ENCODE measurements at regions not wholly inside any gene's neighbourhood (a gene's known extent, or its start where the extent isn't known, plus 50 kb on each side); places are given as distances from the start of the nearest gene placed in this dataset.

- H4K5ac ChIP-seq (ENCODE audit: low read length) = no peak overlapping the region
- H3K79me2 ChIP-seq (ENCODE audit: control insufficient read depth, insufficient read depth, low read length) = no peaks in the 10 kb centered on the region
- H2BK5ac ChIP-seq (ENCODE audit: low read length) = no peak overlapping the region
- H3K18ac ChIP-seq (ENCODE audit: low read length) = no peak overlapping the region
- no peak overlapping the region for H2AK5ac ChIP-seq (ENCODE audit: low read length)
- no peak overlapping the region for H4K8ac ChIP-seq (ENCODE audit: low read depth, low read length)
- WGBS (ENCODE audit: extremely low coverage, insufficient coverage, low lambda C conversion rate) = no CpG with 5 or more reads among the region's 3 CpGs
- H3K9ac ChIP-seq (ENCODE audit: low read length) = no peak overlapping the region
- no peak overlapping the region for H2BK15ac ChIP-seq (replicated peaks; ENCODE audit: low read depth)
- no peak overlapping the region for H3K4me2 ChIP-seq (ENCODE audit: low read length)
- no peak overlapping the region for H3K27ac ChIP-seq (ENCODE audit: low read depth, low read length)
- H3K4ac ChIP-seq (ENCODE audit: low read depth, low read length) = no peak overlapping the region
- no peak for DNase-seq
- no peaks in the 10 kb centered on the region for H3K36me3 ChIP-seq (ENCODE audit: control insufficient read depth, insufficient read depth, low read length)
- no peak overlapping the region for H3K23ac ChIP-seq (ENCODE audit: low read length)
- no peaks in the 10 kb centered on the region for H3K4me1 ChIP-seq (ENCODE audit: control insufficient read depth, low read depth, low read length)
- no peak overlapping the region for H3K4me3 ChIP-seq (ENCODE audit: low read length)
- no peaks in the 10 kb centered on the region for H3K27me3 ChIP-seq (ENCODE audit: insufficient read depth, low read length, poor library complexity)
- no peaks in the 10 kb centered on the region for H3K79me1 ChIP-seq (ENCODE audit: low read length)
- H3K56ac ChIP-seq (ENCODE audit: low read length) = no peak overlapping the region
- H2BK120ac ChIP-seq (ENCODE audit: low read depth, low read length) = no peak overlapping the region
Observed at GRCh38 chr22:26775394-26775793, 118.0 kb downstream of the MIAT start.

GRCh38 chr22:26777156-26777801 lies 119.9 kb downstream of the MIAT start:
- H2BK120ac ChIP-seq (ENCODE audit: low read depth, low read length) = no peak overlapping the region
- no peaks in the 10 kb centered on the region for H3K79me1 ChIP-seq (ENCODE audit: low read length)
- no peak overlapping the region for H4K8ac ChIP-seq (ENCODE audit: low read depth, low read length)
- no peak overlapping the region for H3K9ac ChIP-seq (ENCODE audit: low read length)
- peak; percentile 88 for DNase-seq
- no peaks in the 10 kb centered on the region for H3K27me3 ChIP-seq (ENCODE audit: insufficient read depth, low read length, poor library complexity)
- no peaks in the 10 kb centered on the region for H3K79me2 ChIP-seq (ENCODE audit: control insufficient read depth, insufficient read depth, low read length)
- H2BK5ac ChIP-seq (ENCODE audit: low read length) = no peak overlapping the region
- H3K36me3 ChIP-seq (ENCODE audit: control insufficient read depth, insufficient read depth, low read length) = no peaks in the 10 kb centered on the region
- no peak overlapping the region for H3K23ac ChIP-seq (ENCODE audit: low read length)
- no peaks in the 10 kb centered on the region for H3K4me1 ChIP-seq (ENCODE audit: control insufficient read depth, low read depth, low read length)
- WGBS (ENCODE audit: extremely low coverage, insufficient coverage, low lambda C conversion rate) = no CpG with 5 or more reads among the region's 6 CpGs
- no peak overlapping the region for H3K4me2 ChIP-seq (ENCODE audit: low read length)
- no peak overlapping the region for H2AK5ac ChIP-seq (ENCODE audit: low read length)
- H3K27ac ChIP-seq (ENCODE audit: low read depth, low read length) = no peak overlapping the region
- H3K4me3 ChIP-seq (ENCODE audit: low read length) = no peak overlapping the region
- H3K4ac ChIP-seq (ENCODE audit: low read depth, low read length) = no peak overlapping the region
- H3K18ac ChIP-seq (ENCODE audit: low read length) = peak overlapping the region; percentile 51
- no peak overlapping the region for H3K56ac ChIP-seq (ENCODE audit: low read length)
- H2BK15ac ChIP-seq (replicated peaks; ENCODE audit: low read depth) = no peak overlapping the region
- H4K5ac ChIP-seq (ENCODE audit: low read length) = no peak overlapping the region

DNA sequence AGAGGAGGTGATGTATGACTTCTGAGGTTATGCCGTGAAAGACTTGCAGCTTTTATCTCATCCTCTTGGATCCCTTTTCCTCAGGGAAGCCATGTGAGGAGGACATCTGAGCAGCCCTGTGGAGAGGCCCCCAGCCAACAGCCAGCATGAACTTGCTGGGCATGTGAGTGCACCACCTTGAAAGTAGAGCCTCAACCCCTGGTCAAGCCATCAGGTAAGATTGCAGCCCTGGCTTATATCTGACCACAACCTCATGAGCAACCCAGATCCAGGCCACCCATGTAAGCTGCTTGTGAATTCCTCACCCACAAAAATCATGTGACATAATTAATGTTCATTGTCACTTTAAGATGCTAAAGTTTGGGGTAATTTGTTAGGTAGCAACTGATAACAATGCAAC lies 121.0 kb downstream of the MIAT start:
- Histone ChIP-seq H3K4ac (ENCODE audit: low read depth, low read length) (no peak overlapping the region), H3K36me3 (ENCODE audit: control insufficient read depth, insufficient read depth, low read length) (no peaks in the 10 kb centered on the region), H3K27me3 (ENCODE audit: insufficient read depth, low read length, poor library complexity) (no peaks in the 10 kb centered on the region), H3K27ac (ENCODE audit: low read depth, low read length) (no peak overlapping the region), H3K4me3 (ENCODE audit: low read length) (no peak overlapping the region), H4K5ac (ENCODE audit: low read length) (no peak overlapping the region), H3K56ac (ENCODE audit: low read length) (no peak overlapping the region), H3K4me2 (ENCODE audit: low read length) (no peak overlapping the region), H3K79me1 (ENCODE audit: low read length) (no peaks in the 10 kb centered on the region), H2BK5ac (ENCODE audit: low read length) (no peak overlapping the region), H2BK120ac (ENCODE audit: low read depth, low read length) (no peak overlapping the region), H2BK15ac (replicated peaks; ENCODE audit: low read depth) (no peak overlapping the region), H3K23ac (ENCODE audit: low read length) (no peak overlapping the region), H2AK5ac (ENCODE audit: low read length) (no peak overlapping the region), H3K4me1 (ENCODE audit: control insufficient read depth, low read depth, low read length) (no peaks in the 10 kb centered on the region), H3K18ac (ENCODE audit: low read length) (no peak overlapping the region), H3K79me2 (ENCODE audit: control insufficient read depth, insufficient read depth, low read length) (no peaks in the 10 kb centered on the region), H3K9ac (ENCODE audit: low read length) (no peak overlapping the region), H4K8ac (ENCODE audit: low read depth, low read length) (no peak overlapping the region)
- no CpG with 5 or more reads among the region's 1 CpG for WGBS (ENCODE audit: extremely low coverage, insufficient coverage, low lambda C conversion rate)
- no peak for DNase-seq

DNA sequence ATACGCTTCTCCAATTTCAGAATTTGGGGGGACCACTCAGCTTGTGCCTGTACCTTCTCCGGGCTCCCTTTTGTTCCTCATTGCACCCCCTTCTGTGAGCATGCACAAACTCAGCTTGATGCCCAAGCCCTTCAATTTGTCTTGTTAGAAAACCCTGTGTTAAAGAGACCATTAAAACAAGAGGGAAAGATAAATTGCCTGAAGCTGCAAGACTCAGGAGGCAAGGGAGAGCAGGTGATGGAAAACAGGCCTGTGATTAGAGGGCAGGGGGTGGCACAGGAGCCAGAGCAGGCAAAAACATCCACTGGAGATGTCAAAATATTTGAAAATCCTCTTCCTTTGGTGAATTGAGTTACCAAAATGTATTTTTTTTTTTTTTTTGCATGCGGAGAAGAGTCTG lies 121.7 kb downstream of the MIAT start:
- Histone ChIP-seq H3K56ac (ENCODE audit: low read length) (no peak overlapping the region), H3K36me3 (ENCODE audit: control insufficient read depth, insufficient read depth, low read length) (no peaks in the 10 kb centered on the region), H3K4ac (ENCODE audit: low read depth, low read length) (no peak overlapping the region), H4K8ac (ENCODE audit: low read depth, low read length) (no peak overlapping the region), H3K79me2 (ENCODE audit: control insufficient read depth, insufficient read depth, low read length) (no peaks in the 10 kb centered on the region), H3K4me3 (ENCODE audit: low read length) (no peak overlapping the region), H3K27ac (ENCODE audit: low read depth, low read length) (no peak overlapping the region), H3K18ac (ENCODE audit: low read length) (no peak overlapping the region), H2AK5ac (ENCODE audit: low read length) (no peak overlapping the region), H3K4me2 (ENCODE audit: low read length) (no peak overlapping the region), H3K9ac (ENCODE audit: low read length) (no peak overlapping the region), H3K79me1 (ENCODE audit: low read length) (no peaks in the 10 kb centered on the region), H3K27me3 (ENCODE audit: insufficient read depth, low read length, poor library complexity) (no peaks in the 10 kb centered on the region), H3K23ac (ENCODE audit: low read length) (no peak overlapping the region), H2BK5ac (ENCODE audit: low read length) (no peak overlapping the region), H2BK120ac (ENCODE audit: low read depth, low read length) (no peak overlapping the region), H3K4me1 (ENCODE audit: control insufficient read depth, low read depth, low read length) (no peaks in the 10 kb centered on the region), H4K5ac (ENCODE audit: low read length) (no peak overlapping the region), H2BK15ac (replicated peaks; ENCODE audit: low read depth) (no peak overlapping the region)
- no CpG with 5 or more reads among the region's 3 CpGs for WGBS (ENCODE audit: extremely low coverage, insufficient coverage, low lambda C conversion rate)
- DNase-seq = no peak

- Histone ChIP-seq H3K4me1 (ENCODE audit: control insufficient read depth, low read depth, low read length) (no peaks in the 10 kb centered on the region), H2BK5ac (ENCODE audit: low read length) (no peak overlapping the region), H4K5ac (ENCODE audit: low read length) (no peak overlapping the region), H3K9ac (ENCODE audit: low read length) (no peak overlapping the region), H3K79me1 (ENCODE audit: low read length) (no peaks in the 10 kb centered on the region), H3K18ac (ENCODE audit: low read length) (no peak overlapping the region), H3K27me3 (ENCODE audit: insufficient read depth, low read length, poor library complexity) (no peaks in the 10 kb centered on the region), H2AK5ac (ENCODE audit: low read length) (no peak overlapping the region), H3K4ac (ENCODE audit: low read depth, low read length) (no peak overlapping the region), H3K23ac (ENCODE audit: low read length) (no peak overlapping the region), H3K36me3 (ENCODE audit: control insufficient read depth, insufficient read depth, low read length) (no peaks in the 10 kb centered on the region), H4K8ac (ENCODE audit: low read depth, low read length) (no peak overlapping the region), H3K27ac (ENCODE audit: low read depth, low read length) (no peak overlapping the region), H2BK120ac (ENCODE audit: low read depth, low read length) (no peak overlapping the region), H3K4me2 (ENCODE audit: low read length) (no peak overlapping the region), H3K56ac (ENCODE audit: low read length) (no peak overlapping the region), H2BK15ac (replicated peaks; ENCODE audit: low read depth) (no peak overlapping the region), H3K4me3 (ENCODE audit: low read length) (no peak overlapping the region), H3K79me2 (ENCODE audit: control insufficient read depth, insufficient read depth, low read length) (no peaks in the 10 kb centered on the region)
- no peak for DNase-seq
- WGBS (ENCODE audit: extremely low coverage, insufficient coverage, low lambda C conversion rate) = no CpG with 5 or more reads among the region's 3 CpGs
Observed at GRCh38 chr22:26779929-26780328, 122.5 kb downstream of the MIAT start.

- no peak overlapping the region for H2BK5ac ChIP-seq (ENCODE audit: low read length)
- H2AK5ac ChIP-seq (ENCODE audit: low read length) = no peak overlapping the region
- DNase-seq = no peak
- H3K4me2 ChIP-seq (ENCODE audit: low read length) = no peak overlapping the region
- H3K27me3 ChIP-seq (ENCODE audit: insufficient read depth, low read length, poor library complexity) = no peaks in the 10 kb centered on the region
- no peak overlapping the region for H3K56ac ChIP-seq (ENCODE audit: low read length)
- H3K4me3 ChIP-seq (ENCODE audit: low read length) = no peak overlapping the region
- no peaks in the 10 kb centered on the region for H3K36me3 ChIP-seq (ENCODE audit: control insufficient read depth, insufficient read depth, low read length)
- H2BK15ac ChIP-seq (replicated peaks; ENCODE audit: low read depth) = no peak overlapping the region
- H3K18ac ChIP-seq (ENCODE audit: low read length) = no peak overlapping the region
- H3K79me1 ChIP-seq (ENCODE audit: low read length) = no peaks in the 10 kb centered on the region
- H3K4ac ChIP-seq (ENCODE audit: low read depth, low read length) = no peak overlapping the region
- no peak overlapping the region for H3K23ac ChIP-seq (ENCODE audit: low read length)
- no peaks in the 10 kb centered on the region for H3K79me2 ChIP-seq (ENCODE audit: control insufficient read depth, insufficient read depth, low read length)
- H2BK120ac ChIP-seq (ENCODE audit: low read depth, low read length) = no peak overlapping the region
- no peaks in the 10 kb centered on the region for H3K4me1 ChIP-seq (ENCODE audit: control insufficient read depth, low read depth, low read length)
- H4K5ac ChIP-seq (ENCODE audit: low read length) = no peak overlapping the region
- H3K9ac ChIP-seq (ENCODE audit: low read length) = no peak overlapping the region
- H3K27ac ChIP-seq (ENCODE audit: low read depth, low read length) = no peak overlapping the region
- H4K8ac ChIP-seq (ENCODE audit: low read depth, low read length) = no peak overlapping the region
Observed at GRCh38 chr22:26780521-26780920, 123.1 kb downstream of the MIAT start.

Data from mesendoderm (in vitro differentiated cells).